GM12864 (cell line): ENCODE measurements at regions not wholly inside any gene's neighbourhood (a gene's known extent, or its start where the extent isn't known, plus 50 kb on each side); places are given as distances from the start of the nearest gene placed in this dataset.

Experiments
- DNase-seq: peaks from one replicate; pipeline ENCODE4 v3.0.0-alpha.2; 2011; ENCODE audit warnings: low read depth
- H3K4me3 ChIP-seq: 2 replicates; pipeline ENCODE4 v1.5.1; 2011; ENCODE audit warnings: mild to moderate bottlenecking, low read depth, low read length, control low read depth
- TF ChIP-seq, protein P1 (sequence below): IDR thresholded peaks from 2 replicates; pipeline ENCODE4 v1.5.1; 2011; ENCODE audit warnings: low read depth, mild to moderate bottlenecking, moderate library complexity, low read length, control low read depth, inconsistent platforms; ENCODE audit errors: missing control alignments

DNA sequence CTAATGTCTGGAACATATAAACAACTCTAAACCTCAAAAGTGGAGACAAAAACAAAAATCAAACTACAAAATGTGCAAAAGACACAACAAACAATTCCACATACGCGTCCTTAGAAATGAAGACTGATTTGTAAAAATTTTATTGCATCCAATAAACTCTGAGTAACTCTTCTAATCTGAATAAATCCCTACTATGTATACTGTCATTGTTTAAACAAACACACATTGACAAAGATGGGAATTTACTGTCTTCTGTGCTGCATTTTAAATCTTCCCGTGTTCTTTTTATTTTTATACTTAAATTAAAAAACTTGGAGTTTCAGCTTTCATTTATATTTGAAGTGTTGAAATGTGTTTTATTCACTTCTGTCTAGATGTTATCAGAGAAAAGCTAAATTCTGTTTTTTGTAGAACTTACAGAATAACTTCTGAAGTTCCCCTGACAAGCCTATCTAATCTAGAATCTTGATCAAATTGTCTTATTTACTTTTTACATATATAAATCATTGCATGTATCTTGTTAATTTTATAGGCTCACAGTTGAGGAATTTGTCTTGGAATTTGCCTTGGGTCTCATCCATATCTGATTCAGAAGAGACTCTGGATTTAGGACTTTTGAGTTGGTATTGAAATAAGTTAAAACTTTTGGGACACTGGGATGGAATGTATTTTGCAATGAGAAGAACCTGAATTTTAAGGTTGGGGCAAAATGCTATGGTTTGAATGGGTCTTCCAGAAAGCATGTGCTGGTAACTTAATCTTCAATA is 2064.4 kb upstream of the C9orf72 start:
- no peak for DNase-seq
- no peak overlapping the region for H3K4me3 ChIP-seq
- TF ChIP-seq, protein P1, sequence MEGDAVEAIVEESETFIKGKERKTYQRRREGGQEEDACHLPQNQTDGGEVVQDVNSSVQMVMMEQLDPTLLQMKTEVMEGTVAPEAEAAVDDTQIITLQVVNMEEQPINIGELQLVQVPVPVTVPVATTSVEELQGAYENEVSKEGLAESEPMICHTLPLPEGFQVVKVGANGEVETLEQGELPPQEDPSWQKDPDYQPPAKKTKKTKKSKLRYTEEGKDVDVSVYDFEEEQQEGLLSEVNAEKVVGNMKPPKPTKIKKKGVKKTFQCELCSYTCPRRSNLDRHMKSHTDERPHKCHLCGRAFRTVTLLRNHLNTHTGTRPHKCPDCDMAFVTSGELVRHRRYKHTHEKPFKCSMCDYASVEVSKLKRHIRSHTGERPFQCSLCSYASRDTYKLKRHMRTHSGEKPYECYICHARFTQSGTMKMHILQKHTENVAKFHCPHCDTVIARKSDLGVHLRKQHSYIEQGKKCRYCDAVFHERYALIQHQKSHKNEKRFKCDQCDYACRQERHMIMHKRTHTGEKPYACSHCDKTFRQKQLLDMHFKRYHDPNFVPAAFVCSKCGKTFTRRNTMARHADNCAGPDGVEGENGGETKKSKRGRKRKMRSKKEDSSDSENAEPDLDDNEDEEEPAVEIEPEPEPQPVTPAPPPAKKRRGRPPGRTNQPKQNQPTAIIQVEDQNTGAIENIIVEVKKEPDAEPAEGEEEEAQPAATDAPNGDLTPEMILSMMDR, result no peak

DNA sequence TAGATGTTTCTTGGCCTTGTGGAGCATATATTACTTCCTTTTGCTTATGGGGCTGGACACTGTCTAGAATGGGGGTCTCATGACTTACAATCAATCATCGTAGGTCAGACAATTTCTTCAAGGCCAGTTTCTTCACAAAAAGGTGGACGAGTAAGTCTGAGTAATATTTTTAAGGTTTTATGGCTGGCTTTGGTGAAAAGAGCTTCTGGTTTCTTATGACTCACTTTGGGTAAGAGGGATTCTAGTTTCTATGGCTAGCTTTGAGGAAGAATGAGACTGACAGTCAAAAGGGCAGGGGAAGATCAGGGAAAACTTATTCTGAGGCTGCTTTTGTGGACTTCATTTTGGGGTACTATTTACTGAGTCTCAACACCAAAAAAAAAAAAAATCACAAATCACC is 2067.2 kb upstream of the C9orf72 start:
- TF ChIP-seq, protein P1, result no peak
- DNase-seq, result no peak
- H3K4me3 ChIP-seq, result no peak overlapping the region

DNA sequence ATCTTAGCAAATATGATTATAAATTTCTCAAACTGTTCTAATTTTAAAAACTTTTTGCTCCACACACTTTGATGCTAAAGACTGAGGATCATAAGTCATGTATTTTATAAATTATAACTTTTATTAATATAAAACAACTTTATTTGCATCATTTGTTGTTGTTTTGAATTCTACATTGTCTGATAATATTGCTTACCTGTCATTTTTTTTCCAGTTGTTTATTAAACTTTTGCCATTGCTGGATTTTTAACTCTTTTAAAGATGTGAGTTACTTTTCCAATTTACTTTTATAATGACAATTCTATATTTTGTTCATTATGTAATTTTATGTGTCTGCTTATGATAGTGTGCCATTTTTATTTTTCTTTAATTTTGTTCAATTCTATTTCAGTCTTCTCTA is 2071.2 kb upstream of the C9orf72 start:
- no peak for DNase-seq
- TF ChIP-seq, protein P1, result no peak
- H3K4me3 ChIP-seq, result no peak overlapping the region

DNA sequence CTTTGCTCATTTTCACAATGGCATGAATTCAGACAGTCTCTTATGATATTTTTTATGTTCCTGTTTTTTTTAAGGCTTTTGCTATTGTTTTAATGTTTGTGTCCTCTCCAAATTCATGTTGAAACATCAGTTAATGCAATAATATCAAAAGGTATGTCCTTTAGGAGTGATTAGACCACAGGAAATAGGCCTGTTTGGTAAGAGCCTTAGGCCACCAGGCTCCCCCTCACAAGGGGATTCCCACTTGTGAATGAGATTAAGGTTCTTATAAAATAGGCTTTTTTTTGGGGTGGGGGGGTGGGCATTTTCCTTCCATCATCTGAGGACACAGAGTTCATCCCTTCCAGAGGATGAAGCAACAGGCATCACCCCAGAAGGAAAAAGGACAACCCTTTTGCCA is 2074.2 kb upstream of the C9orf72 start:
- H3K4me3 ChIP-seq, result no peak overlapping the region
- TF ChIP-seq, protein P1, result no peak
- no peak for DNase-seq

DNA sequence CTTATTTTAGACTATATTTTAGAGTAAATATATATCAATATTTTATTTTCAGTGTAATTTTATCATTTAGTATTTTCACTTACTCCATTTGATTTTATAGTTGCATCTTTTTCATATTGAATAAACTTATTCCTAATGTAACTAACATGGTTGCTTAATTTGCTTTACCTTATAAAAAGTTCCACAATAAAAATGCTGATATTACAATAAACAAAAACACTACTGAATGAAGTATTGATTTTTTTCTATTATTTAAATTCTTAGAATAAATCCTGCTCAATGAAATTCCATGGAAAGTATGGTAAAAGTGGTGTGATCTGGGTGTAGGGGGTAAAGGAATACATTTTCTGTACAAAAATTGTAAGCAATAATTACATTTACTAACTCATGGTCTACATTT is 2074.9 kb upstream of the C9orf72 start:
- no peak overlapping the region for H3K4me3 ChIP-seq
- no peak for DNase-seq
- TF ChIP-seq, protein P1, result no peak

DNA sequence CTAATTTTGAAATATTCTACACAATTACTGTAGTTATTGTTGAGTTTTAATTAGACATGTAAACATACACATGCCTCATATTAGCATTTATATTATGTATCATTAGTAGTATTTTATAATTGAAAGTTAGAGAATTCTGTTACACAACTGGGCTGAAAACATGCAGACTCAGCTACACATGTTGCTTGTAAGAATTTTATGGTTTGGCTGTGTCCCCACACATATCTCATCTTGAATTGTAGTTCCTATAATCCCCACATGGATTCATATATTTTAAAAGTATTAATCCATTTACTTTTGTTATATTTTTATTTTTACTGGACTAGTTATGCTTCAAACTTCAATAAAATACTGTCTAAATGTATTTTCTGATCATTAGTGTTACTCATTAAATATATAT is 2075.3 kb upstream of the C9orf72 start:
- H3K4me3 ChIP-seq, result no peak overlapping the region
- TF ChIP-seq, protein P1, result no peak
- DNase-seq, result no peak
